ENCODE measurements at regions not wholly inside any gene's neighbourhood (a gene's known extent, or its start where the extent isn't known, plus 50 kb on each side); places are given as distances from the start of the nearest gene placed in this dataset.

DNA sequence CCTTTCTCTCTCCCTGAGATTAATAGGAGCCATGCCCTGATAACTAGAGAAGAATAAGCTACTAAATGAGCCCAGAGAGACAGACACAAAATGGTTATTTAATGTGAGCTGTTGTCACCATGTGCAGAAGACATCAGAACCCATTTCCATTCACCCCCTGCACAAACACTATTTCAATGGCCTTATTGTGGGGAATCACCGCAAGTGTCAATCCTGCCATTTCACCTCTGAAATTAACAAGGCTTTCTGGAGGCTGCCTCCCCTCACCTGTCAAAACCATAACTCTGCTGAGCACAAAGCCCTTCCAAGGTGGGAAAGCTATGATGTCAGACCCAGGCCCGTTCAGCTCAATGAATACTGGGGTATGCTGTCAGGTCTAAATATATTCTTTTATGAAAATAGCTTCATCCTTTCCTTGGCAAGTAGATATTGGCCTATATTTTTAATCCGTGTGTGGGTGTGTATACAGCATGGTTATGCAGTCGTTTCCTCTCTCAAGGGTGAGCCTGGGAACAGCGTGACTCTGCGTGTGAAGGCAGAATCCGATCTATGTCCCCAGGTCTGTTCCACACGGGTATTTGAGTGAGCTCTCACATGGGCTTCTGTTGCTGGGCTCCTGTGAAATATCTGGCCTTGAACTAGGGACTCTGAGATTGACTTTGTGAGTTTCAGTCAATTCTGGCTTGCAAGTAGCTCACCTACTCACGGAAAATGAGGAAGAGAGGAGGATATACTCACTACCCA lies 266.3 kb downstream of the FBXW7 start:
- H3K36me3 ChIP-seq (ENCODE audit: insufficient read depth, low read length): no peaks in the 10 kb centered on the region
- H3K9ac ChIP-seq (ENCODE audit: low read length): no peak overlapping the region

DNA sequence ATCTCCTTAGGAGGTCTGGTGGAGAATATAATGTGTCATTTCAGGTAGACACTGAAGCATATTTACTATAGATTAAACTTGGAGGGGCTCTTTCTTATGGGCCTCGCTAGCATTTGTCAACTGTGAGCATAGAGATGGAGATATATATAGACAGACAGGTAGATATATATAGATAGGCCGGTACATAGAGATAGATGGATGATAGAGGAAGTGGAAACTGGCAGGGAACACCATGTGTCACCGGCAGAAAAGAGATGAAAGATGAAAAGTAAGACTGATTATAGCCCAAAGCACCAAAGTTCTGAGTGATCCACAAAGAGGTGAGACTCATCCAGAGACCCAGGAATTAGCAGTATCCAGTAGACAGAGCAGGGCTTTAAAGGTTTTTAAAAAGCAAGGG lies 268.1 kb downstream of the FBXW7 start:
- no peak overlapping the region for H3K4me3 ChIP-seq (ENCODE audit: low read depth in 1 of 2, low read length in 2 of 2)
- no peak overlapping the region for H3K9ac ChIP-seq (ENCODE audit: low read length)
- no peaks in the 10 kb centered on the region for H3K36me3 ChIP-seq (ENCODE audit: insufficient read depth, low read length)
- no peaks in the 10 kb centered on the region for H3K27me3 ChIP-seq (ENCODE audit: control insufficient read depth in 1 of 2, insufficient read depth in 2 of 2, low read length in 2 of 2)
- H3K27ac ChIP-seq (ENCODE audit: low read depth, low read length): no peak overlapping the region
- H3K9me3 ChIP-seq (ENCODE audit: low read length): no peaks in the 10 kb centered on the region
- H3K4me1 ChIP-seq (ENCODE audit: insufficient read depth, low read length): no peaks in the 10 kb centered on the region

More for the DNA sequence above, 266.3 kb downstream of the FBXW7 start:
- Histone ChIP-seq H3K9me3 (ENCODE audit: low read length) (no peaks in the 10 kb centered on the region), H3K27me3 (ENCODE audit: control insufficient read depth in 1 of 2, insufficient read depth in 2 of 2, low read length in 2 of 2) (no peaks in the 10 kb centered on the region), H3K4me3 (ENCODE audit: low read depth in 1 of 2, low read length in 2 of 2) (no peak overlapping the region), H3K4me1 (ENCODE audit: insufficient read depth, low read length) (no peaks in the 10 kb centered on the region), H3K27ac (ENCODE audit: low read depth, low read length) (no peak overlapping the region)

DNA sequence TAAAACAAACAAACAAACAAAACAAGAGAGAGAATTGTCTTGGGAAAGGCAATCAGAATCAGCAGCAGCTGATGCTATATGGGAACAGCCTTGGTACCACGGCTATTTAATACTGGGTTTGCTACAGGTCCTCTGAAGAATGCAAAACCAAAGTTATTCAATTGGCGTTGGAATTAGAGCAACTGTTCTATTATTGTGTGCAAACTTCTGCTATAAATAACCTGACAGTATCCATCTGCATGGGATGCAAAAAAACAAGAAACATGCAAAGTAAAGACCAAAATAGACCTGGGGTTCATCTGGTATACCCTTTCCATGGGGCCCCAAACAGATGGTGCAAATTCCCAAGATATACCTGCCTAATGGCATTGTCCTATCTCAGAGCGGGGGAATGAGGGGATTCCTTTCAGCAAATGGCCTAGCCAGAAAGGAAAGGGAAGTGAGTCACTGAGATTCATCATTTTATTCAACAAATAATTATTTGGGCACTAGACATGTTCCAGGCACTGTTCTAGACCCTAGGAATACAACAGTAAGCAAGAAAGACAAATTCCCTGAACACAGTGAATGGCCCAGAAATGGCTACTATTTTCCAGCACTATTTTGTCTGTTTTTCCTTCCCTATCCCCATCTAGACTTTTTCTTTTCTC lies 268.9 kb downstream of the FBXW7 start:
- H3K9ac ChIP-seq (ENCODE audit: low read length): no peak overlapping the region
- no peak overlapping the region for H3K4me3 ChIP-seq (ENCODE audit: low read depth in 1 of 2, low read length in 2 of 2)
- no peak overlapping the region for H3K27ac ChIP-seq (ENCODE audit: low read depth, low read length)
- H3K9me3 ChIP-seq (ENCODE audit: low read length): no peaks in the 10 kb centered on the region
- no peaks in the 10 kb centered on the region for H3K4me1 ChIP-seq (ENCODE audit: insufficient read depth, low read length)
- H3K36me3 ChIP-seq (ENCODE audit: insufficient read depth, low read length): no peaks in the 10 kb centered on the region
- H3K27me3 ChIP-seq (ENCODE audit: control insufficient read depth in 1 of 2, insufficient read depth in 2 of 2, low read length in 2 of 2): no peaks in the 10 kb centered on the region

DNA sequence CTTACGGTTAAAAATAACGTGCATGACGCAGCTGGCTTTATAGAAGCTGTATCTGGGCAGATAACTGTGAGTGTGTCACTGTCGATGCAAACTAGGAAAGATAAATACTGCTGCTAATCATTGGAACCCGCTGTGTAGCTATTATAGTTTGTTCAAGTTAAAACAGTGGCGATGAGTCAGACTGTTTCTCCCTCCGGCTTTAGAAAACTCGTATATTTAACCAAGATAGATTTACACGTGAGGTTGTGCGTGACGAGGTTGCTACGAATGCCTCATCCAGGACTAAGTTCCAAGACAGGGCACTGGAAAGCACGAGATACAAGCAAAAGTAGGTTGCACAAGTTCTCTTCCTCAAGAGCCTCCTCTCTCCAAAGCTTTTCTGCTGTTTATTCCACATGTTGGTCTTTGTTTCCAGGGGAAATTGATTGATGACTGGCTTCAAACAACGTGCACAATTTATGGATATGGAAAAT lies 270.7 kb downstream of the FBXW7 start:
- Histone ChIP-seq H3K9me3 (ENCODE audit: low read length) (peaks cover 6% of the 10 kb centered on the region), H3K36me3 (ENCODE audit: insufficient read depth, low read length) (no peaks in the 10 kb centered on the region), H3K4me3 (ENCODE audit: low read depth in 1 of 2, low read length in 2 of 2) (no peak overlapping the region), H3K27ac (ENCODE audit: low read depth, low read length) (no peak overlapping the region), H3K27me3 (ENCODE audit: control insufficient read depth in 1 of 2, insufficient read depth in 2 of 2, low read length in 2 of 2) (no peaks in the 10 kb centered on the region), H3K4me1 (ENCODE audit: insufficient read depth, low read length) (no peaks in the 10 kb centered on the region), H3K9ac (ENCODE audit: low read length) (no peak overlapping the region)

DNA sequence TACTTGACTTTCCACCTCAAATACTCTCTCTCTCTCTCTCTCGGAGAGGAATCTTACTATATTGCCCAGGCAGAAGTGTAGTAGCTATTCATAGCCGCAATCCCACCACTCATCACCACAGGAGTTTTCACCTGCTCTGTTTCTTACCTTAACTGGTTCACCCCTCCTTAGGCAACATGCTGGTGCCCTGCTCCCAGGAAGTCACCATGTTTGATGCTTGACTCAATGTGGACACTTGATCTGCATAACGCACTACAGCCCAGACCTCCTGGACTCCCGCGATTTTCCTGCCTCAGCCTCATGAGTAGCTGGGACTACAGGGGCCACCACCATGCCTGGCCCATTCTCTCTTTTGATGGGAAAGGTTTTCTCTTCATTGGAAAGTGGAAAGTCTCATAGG lies 271.8 kb downstream of the FBXW7 start:
- Histone ChIP-seq H3K27ac (ENCODE audit: low read depth, low read length) (no peak overlapping the region), H3K9me3 (ENCODE audit: low read length) (peaks cover 6% of the 10 kb centered on the region), H3K4me3 (ENCODE audit: low read depth in 1 of 2, low read length in 2 of 2) (no peak overlapping the region), H3K4me1 (ENCODE audit: insufficient read depth, low read length) (no peaks in the 10 kb centered on the region), H3K9ac (ENCODE audit: low read length) (no peak overlapping the region), H3K36me3 (ENCODE audit: insufficient read depth, low read length) (no peaks in the 10 kb centered on the region), H3K27me3 (ENCODE audit: control insufficient read depth in 1 of 2, insufficient read depth in 2 of 2, low read length in 2 of 2) (no peaks in the 10 kb centered on the region)

DNA sequence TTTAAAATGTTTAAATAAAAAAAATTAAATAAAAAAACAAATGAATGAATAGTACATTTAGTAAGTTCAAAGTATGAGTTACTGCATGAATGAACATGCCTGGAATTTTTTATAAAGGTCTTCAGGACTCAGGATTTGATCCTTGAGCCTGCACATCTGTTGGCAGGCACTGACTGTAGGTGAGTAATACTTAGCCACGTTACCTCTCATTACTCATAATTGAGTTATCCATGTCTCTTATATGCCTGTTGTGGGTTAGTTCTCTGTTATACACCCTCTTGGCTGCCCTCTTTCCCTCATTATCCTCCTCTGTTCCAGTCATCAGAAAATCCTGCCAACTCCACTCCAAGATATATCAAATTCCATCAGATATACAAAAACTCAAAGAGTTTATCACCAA lies 276.0 kb downstream of the FBXW7 start:
- Histone ChIP-seq H3K4me3 (ENCODE audit: low read depth in 1 of 2, low read length in 2 of 2) (no peak overlapping the region), H3K4me1 (ENCODE audit: insufficient read depth, low read length) (no peaks in the 10 kb centered on the region), H3K27ac (ENCODE audit: low read depth, low read length) (no peak overlapping the region), H3K9me3 (ENCODE audit: low read length) (peaks cover 6% of the 10 kb centered on the region), H3K27me3 (ENCODE audit: control insufficient read depth in 1 of 2, insufficient read depth in 2 of 2, low read length in 2 of 2) (no peaks in the 10 kb centered on the region), H3K36me3 (ENCODE audit: insufficient read depth, low read length) (no peaks in the 10 kb centered on the region), H3K9ac (ENCODE audit: low read length) (no peak overlapping the region)

DNA sequence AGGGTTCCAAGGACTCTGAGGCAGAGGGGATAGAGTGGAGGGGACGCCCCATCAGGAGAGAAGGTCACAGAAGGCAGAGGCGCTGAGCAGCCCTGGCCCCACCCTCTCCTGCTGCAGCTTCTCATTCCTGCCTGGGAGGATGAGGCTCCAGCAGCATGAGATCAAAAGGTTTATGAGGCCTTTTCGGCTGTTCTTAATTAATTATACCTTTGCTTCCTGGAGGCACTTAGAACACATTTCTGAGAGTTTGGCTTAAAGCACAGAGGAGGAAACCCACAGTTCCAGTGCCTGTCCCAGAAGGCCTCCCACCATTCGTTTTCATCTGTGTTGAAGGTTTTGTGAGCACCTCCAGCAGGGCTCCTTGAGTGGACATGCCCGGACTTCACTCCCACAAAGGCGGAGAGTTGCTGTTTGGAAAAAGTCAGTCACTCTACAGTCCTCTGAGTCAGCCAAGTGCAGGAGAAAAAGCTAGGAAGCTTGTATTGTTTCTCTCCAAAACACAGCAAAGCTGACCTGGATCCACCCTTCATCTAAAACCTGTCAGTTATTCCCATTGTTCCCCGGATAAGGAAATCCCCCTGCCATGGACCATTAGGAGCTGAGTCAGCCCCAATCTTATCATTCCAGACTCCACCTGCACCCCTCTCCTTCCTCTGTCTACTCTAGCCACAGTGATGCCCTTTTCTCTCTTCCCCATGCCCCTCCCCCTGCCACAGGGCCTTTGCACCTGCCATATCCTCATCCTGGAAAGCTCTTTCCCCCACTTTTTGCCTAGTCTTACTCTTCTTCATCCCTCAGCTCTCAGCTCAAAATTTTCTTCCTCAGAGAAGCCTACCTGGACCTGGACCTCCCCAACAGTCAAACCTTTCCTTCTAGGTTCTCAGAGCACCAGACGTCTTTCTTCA lies 276.8 kb downstream of the FBXW7 start:
- no peaks in the 10 kb centered on the region for H3K36me3 ChIP-seq (ENCODE audit: insufficient read depth, low read length)
- H3K4me1 ChIP-seq (ENCODE audit: insufficient read depth, low read length): no peaks in the 10 kb centered on the region
- H3K27ac ChIP-seq (ENCODE audit: low read depth, low read length): no peak overlapping the region
- peaks cover 6% of the 10 kb centered on the region for H3K9me3 ChIP-seq (ENCODE audit: low read length)
- H3K27me3 ChIP-seq (ENCODE audit: control insufficient read depth in 1 of 2, insufficient read depth in 2 of 2, low read length in 2 of 2): no peaks in the 10 kb centered on the region
- H3K4me3 ChIP-seq (ENCODE audit: low read depth in 1 of 2, low read length in 2 of 2): no peak overlapping the region
- H3K9ac ChIP-seq (ENCODE audit: low read length): no peak overlapping the region

DNA sequence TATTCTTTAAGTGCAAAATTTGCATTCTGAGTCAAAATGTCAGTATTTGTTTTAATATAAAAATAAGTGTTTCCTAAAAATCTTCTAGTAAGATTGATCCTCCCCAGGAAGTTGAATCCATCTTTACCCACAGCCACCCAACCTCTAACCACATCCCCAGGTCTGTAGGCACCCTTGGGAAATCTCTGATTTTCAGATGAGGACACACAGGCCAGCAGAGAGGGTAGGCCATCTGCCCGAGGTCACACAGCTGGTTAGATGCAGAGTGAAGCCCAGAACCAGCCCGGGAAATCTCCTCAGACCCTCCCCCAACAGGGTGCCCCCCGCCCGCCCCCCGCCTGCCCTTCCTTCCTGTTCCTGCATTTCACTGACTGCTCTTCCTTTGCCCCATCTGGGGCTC lies 277.5 kb downstream of the FBXW7 start:
- no peaks in the 10 kb centered on the region for H3K27me3 ChIP-seq (ENCODE audit: control insufficient read depth in 1 of 2, insufficient read depth in 2 of 2, low read length in 2 of 2)
- no peaks in the 10 kb centered on the region for H3K36me3 ChIP-seq (ENCODE audit: insufficient read depth, low read length)
- H3K27ac ChIP-seq (ENCODE audit: low read depth, low read length): no peak overlapping the region
- H3K9me3 ChIP-seq (ENCODE audit: low read length): peaks cover 6% of the 10 kb centered on the region
- H3K9ac ChIP-seq (ENCODE audit: low read length): no peak overlapping the region
- H3K4me3 ChIP-seq (ENCODE audit: low read depth in 1 of 2, low read length in 2 of 2): no peak overlapping the region
- H3K4me1 ChIP-seq (ENCODE audit: insufficient read depth, low read length): no peaks in the 10 kb centered on the region

DNA sequence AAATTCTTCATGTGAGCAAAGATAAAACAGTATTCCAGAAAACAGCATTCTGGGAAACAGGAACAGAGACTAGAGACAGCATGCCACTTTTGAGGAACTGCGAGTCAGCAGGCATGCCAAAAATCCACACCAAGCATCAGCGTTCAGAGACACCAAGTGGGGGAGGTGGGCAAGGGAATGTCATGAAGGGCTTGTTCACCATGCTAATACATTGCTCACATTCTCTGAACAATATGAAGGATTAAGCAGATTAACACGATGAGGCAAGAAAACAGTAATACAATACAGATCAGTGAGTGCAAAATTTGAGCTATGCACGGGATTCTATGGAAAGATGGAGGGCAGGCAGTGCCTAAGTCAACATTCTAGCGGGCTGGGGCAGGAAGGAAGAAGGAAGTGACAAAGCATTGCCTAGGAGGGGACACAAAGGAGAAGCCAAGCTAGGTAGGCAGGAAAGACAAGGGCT lies 278.3 kb downstream of the FBXW7 start:
- H3K27me3 ChIP-seq (ENCODE audit: control insufficient read depth in 1 of 2, insufficient read depth in 2 of 2, low read length in 2 of 2): no peaks in the 10 kb centered on the region
- H3K4me1 ChIP-seq (ENCODE audit: insufficient read depth, low read length): no peaks in the 10 kb centered on the region
- no peaks in the 10 kb centered on the region for H3K36me3 ChIP-seq (ENCODE audit: insufficient read depth, low read length)
- no peak overlapping the region for H3K9ac ChIP-seq (ENCODE audit: low read length)
- no peak overlapping the region for H3K27ac ChIP-seq (ENCODE audit: low read depth, low read length)
- no peak overlapping the region for H3K4me3 ChIP-seq (ENCODE audit: low read depth in 1 of 2, low read length in 2 of 2)
- peaks cover 6% of the 10 kb centered on the region for H3K9me3 ChIP-seq (ENCODE audit: low read length)

DNA sequence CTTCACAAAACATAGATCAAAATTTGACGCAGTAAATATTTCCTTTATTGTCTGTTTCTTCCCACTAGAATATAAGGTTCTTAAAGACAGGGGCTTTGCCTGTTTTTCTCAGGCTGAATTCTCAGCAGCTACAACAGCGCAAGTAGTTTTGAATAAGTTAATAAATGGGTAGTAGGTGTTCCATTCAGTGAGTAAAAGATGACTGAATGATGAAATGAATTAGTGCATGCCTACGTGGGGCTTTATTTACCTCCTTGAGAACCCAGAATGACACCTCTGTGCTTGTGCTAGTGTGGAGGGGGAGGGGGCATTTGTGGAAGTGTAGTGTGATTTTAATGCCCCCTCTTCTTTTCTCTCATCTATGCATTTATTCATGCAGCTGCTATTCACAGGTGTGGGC lies 278.9 kb downstream of the FBXW7 start:
- Histone ChIP-seq H3K36me3 (ENCODE audit: insufficient read depth, low read length) (no peaks in the 10 kb centered on the region), H3K27me3 (ENCODE audit: control insufficient read depth in 1 of 2, insufficient read depth in 2 of 2, low read length in 2 of 2) (no peaks in the 10 kb centered on the region), H3K27ac (ENCODE audit: low read depth, low read length) (no peak overlapping the region), H3K4me1 (ENCODE audit: insufficient read depth, low read length) (no peaks in the 10 kb centered on the region), H3K9ac (ENCODE audit: low read length) (no peak overlapping the region), H3K4me3 (ENCODE audit: low read depth in 1 of 2, low read length in 2 of 2) (no peak overlapping the region), H3K9me3 (ENCODE audit: low read length) (peaks cover 6% of the 10 kb centered on the region)

DNA sequence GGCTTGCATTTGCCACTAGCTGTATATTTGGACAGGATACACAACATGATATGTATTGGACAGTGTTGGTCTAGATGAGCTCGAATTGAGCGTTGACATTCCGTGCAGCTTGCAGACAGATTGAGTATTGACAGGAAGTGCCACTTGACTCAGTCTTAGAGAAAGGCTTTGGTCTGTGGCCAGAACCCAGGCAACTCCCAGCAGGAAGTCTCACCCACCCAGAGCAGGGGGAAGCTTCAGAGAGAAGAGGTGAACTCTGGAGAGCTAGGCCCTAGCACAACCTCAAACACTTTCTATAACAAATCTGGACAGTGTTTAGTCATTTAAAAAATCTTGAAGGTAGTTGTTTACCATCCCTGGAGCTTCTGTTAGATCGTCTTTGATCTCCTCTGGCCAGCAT lies 280.5 kb downstream of the FBXW7 start:
- Histone ChIP-seq H3K4me3 (ENCODE audit: low read depth in 1 of 2, low read length in 2 of 2) (no peak overlapping the region), H3K36me3 (ENCODE audit: insufficient read depth, low read length) (no peaks in the 10 kb centered on the region), H3K9ac (ENCODE audit: low read length) (no peak overlapping the region), H3K27me3 (ENCODE audit: control insufficient read depth in 1 of 2, insufficient read depth in 2 of 2, low read length in 2 of 2) (no peaks in the 10 kb centered on the region), H3K27ac (ENCODE audit: low read depth, low read length) (no peak overlapping the region), H3K9me3 (ENCODE audit: low read length) (no peaks in the 10 kb centered on the region), H3K4me1 (ENCODE audit: insufficient read depth, low read length) (no peaks in the 10 kb centered on the region)
